HG03039 (cell line): ENCODE measurements at regions not wholly inside any gene's neighbourhood (a gene's known extent, or its start where the extent isn't known, plus 50 kb on each side); places are given as distances from the start of the nearest gene placed in this dataset.

ENCODE experiments used
- ATAC-seq: cut with Tn5 transposase; IDR thresholded peaks from one replicate; pipeline ENCODE4 v1.9.1; 2021; ENCODE audit warnings: mild to moderate bottlenecking, moderate library complexity; ENCODE audit not compliant: unreplicated experiment

DNA sequence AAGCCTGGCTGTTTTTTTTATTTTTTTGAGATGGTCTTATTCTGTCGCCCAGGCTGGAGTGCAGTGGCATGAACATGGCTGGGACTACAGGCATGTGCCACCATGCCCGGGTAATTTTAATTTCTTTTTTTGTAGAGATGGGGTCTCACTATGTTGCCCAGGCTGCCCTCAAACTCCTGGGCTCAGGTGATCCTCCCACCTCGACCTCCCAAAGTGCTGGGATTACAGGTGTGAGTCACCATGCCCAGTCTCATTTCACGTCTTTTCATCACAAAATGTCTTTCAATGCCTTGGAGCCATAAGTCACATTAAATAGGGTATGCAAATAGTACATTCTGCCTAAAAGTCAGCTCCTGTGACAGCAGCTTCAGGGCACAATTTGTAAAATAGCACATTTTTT lies 52.8 kb downstream of the SOX2 start:
- no peak for ATAC-seq

DNA sequence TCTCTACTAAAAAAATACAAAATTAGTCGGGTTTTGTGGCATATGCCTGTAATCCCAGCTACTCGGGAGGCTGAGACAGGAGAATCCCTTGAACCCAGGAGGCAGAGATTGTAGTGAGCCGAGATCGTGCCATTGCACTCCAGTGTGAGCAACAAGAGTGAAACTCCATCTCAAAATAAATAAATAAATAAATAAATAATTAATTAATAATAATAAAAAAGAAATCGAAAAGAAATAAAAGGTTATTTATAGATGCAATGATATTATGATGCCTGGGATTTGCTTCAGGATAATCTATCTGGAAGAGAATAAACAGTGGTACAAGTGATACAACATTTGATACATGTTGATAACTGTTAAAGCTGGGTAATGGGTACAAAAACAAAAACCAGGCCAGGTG lies 58.6 kb downstream of the SOX2 start:
- ATAC-seq, result no peak

DNA sequence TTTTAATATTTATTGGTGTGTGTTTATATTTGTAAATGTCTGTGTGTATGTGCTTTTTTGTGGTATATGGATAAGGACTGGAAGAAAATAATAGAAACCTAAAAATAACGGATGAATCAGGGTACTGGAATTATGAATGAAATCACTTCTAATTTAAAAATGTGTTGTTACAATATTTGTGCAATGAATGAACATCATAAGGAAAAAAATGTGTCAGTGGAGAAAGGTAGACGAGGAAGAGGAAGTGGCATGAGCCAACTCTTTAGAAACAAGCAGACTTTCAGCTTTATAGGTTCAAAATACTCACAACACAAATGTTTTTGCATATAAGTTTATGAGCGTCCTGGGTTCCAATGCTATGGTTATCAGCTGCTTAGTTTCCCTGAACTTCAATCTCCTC lies 59.4 kb downstream of the SOX2 start:
- no peak for ATAC-seq

DNA sequence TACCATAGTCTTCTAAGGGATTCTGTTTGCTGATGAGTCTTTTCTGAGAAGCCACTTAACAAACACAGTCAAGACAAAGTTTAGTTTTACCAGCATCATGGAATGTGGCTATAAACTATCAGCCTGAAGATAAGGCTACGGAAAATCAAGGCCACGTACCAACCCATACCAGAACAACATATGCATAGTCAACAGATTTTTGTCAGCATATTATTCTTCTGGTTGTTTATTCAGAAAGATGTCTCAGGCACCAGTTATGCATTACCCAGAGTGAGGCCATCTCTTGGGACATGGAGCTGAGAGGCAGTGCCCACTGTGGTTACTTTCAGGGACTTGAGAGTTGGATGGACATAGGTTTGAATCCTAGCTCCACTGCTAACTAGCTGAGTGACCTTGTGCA lies 60.4 kb downstream of the SOX2 start:
- no peak for ATAC-seq

DNA sequence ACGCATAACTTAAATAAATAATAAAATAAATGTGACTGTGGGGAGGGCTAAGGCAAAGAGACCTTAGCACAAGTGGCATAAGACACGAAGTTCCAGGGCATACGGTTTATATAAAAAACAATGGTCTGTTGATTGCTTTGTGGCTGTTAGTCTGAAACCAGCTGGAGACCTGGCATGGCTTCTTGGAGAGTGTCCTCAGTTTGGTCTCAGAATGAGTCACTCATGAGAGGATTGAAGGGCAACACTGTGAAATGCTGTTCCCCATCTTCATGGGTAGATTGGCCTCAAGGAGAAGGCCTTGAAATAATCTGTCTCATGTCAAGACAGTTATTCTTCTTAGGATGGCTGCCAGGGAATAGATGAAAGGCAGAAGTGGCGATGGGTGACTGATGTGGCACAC lies 62.2 kb downstream of the SOX2 start:
- ATAC-seq, result no peak

DNA sequence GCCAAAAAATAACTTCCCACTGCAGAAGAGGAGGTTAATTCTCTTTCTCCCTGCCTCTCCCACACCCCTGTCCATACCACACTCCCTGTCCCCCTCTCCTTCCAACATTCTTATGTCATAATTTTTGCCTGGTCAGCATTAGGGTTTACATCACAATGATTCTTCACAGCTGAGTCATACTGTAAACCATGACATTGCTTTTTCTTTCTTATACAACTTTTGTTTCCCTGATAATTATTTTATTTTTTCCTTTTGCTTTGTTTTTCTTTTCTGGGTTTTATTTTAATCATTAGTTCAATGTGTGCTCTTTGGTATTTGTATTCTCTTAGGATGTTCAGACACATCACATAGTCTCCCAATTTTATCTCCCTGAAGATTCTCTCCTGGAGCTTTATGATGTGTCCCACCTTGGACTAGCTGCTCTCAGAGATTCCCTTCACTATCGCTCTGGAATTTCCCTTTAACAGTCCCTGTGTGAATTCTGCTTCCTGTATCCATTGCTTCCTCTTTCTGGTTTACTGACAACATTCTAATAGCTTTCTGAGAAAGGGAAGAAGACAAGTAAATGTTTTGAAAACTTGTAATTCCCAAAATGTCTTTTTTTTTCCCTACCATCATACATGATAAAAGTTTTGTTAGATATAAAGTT lies 70.7 kb downstream of the SOX2 start:
- no peak for ATAC-seq

DNA sequence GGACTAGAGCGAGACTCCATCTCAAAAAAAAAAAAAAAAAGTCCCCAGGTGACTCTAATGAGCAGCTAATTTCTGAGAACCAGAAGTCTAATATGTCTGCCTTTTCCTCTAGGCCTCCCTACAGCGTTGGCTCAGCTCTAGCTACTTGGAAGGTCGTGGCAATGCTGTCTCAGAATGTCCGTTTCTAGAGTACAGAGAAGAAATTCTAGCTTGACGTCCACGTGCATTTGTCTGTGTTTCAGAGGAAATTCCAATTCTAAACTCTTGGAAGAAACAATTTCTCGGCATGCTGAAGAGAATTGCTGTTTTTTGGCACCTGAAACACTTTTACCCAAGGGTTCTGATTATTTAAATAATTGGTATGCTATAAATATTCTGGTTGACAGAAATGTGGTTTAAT lies 78.8 kb downstream of the SOX2 start:
- no peak for ATAC-seq

DNA sequence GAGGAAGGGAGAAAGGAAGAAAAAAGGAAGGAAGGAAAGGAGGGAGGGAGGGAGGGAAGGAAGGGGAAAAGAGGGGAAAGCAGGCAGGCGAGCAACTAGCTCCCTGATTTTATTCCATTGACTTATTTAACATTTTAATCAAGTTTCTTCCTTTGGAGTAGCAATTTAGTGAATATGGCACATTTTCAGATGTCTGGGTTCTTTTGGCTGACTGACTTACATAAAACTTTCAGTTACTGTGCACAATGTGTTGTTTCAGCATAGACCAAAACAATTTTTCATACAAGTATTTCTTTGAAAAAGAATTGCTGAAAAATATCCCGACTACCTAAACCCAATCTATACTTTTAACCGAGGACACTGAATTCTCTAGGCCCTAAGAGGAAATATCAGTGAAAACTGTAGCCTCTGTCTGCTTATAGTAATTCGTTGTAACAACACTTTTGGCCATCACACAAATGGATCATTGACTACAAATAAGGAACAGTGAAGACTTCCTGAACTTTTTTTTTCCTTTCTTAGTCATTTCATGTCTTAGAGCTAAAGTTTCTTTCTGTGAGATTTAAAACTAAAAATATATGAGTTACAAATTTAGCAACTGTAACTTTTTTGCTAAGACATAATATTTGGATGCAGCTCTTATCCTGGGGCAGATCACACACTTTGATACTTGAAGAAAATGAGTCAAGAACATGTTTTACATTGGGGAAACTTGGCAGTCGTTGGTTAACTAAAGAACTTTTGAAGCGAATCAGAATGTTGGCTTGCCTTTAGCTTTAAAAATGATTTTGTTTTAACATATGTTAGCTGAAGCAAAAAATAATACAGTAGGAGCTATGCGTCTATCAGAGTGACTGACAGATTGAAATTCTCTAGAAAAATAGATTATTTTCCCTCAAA lies 79.6 kb downstream of the SOX2 start:
- ATAC-seq, result no peak

DNA sequence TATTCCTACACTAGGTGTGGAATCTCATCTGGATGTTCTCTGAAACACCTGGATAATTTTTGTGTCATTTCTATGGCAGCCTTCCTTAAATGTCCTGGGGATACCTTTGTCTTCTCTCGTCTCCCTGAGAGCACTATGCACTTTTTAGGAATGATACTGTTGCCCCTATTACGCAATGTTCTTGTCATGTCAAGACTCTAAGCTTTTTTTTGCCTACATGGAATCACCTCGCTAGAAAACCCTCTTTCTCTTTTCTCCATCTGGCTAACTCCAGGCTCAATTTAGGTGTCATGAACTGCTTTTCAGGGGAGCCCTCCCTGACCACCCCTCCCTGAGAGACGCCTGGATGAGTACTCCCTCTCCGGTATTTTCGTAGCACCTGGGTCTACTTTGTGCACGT lies 81.3 kb downstream of the SOX2 start:
- ATAC-seq, result no peak

DNA sequence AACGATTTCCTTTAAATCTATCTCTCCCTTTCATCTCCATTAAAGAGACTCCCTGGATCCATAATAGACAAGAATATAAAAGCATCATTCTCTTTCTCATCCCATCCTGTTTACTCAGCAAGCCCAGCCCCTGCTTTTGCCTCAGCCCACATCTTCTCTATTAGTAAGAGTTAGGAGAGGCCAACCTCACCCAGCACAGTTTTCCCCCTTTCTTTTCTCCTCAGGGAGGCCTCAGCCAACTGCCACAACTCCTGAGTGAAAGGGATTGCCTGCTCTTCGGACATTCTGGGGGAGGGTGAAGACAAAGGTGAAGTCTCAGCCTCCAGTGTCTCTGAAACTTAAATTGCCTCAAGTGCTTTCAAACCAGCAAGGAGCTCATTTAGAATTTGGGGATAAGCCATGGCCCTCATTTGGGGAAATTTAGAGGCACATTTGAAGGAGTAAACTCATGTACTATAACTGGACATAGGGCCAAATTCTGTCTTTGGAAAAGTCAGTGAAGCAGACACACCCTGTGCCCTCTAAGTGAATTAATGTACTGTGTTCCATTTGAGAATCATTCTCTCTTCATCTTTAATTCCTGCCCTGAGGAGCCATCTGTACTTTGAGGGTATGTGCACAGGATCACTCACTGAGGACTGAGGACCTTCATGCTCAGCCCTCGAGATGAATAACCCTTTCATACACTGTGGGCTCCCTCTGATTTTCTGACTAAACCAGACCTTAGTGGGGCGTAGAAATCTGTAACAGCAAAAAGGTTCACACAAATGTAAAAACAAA lies 82.5 kb downstream of the SOX2 start:
- ATAC-seq, result no peak

DNA sequence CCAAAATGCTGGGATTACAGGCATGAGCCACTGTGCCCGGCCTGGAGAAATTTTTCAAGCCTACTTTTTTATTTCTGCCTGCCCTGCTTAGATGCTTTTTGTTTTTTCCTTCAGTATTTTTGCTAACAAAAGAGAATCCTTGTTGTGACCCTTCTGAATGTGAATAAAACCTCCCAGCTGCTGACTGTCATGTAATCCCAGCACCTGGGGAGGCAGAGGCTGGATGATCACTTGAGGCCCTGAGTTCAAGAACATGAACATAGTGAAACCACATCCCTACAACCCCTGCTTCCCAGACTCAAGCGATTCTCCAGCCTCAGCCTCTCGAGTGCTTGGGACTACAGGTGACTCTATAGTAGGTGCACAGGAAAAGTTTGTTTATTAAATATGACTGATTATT lies 84.9 kb downstream of the SOX2 start:
- ATAC-seq, result no peak

DNA sequence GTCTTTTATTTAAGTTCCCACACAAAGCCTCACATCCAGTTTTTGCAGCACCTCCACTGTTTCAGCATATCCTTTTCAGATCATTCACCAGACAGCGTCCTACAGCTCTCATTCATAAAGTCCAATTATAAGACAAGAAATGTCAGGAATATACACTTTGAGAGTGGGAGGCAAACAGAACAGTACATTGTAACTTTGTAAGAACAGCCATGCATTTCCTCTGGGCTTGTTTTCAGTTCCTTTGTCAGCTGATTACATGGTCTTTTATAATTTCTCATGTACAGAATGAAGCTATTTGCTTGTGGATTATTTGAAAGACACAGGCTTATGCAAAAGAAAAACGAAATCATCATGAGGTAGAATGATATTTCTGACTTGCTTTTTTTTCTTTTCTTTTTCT lies 85.7 kb downstream of the SOX2 start:
- no peak for ATAC-seq

DNA sequence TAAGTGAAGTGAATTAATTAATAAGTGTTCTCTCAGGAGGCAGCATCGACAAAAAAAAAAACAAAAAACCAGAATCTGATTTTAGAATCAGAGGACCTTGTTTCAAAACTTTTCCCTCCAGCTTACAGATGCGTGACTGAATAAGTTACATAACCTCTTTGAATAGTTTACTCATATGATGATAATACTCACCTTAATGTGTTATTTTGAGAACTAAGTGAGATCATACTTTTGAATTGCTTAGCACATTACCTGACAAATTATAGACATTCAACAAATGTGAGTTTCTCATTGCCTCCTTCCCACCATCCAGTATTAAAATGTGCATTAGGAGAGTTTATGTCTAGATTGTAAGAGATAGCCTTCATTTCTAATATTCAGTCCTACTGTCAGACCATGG lies 94.0 kb downstream of the SOX2 start:
- no peak for ATAC-seq

DNA sequence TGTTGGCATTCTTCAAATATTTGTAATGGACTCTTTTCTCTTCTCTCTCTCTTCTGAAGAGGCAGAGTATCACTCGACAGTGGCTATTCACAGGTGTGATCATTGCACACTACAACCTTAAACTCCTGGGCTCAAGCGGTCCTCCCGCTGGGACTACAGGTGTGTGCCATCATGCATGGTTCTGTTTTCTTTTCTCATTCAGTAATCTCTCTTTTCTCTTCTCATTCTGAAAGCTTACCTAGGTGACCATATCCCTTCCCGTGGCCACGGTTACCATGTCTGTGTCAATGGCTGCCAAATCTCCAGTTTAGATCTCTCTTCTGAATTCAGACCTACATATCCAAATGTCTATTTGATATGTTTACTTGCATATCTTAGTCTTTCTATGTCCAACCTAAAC lies 96.3 kb downstream of the SOX2 start:
- ATAC-seq, result no peak

DNA sequence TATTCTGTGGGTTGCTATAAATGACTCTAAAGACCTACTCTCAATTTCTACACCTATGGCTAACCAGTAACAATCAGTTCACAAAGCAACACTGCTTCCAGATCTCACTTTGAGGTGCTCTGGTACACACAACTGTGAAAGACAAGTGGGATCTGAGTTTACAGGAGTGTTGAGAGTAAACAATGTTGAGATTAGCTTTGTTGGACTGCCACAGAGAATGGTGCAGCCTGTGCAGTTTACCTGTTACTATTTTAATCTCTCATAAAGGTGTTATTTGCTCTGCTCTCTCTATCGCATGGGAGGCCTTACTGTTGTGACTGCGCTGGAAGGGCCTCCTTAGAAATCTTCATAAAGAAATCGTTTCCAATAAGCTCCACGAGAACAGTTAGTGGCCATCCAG lies 112.0 kb downstream of the SOX2 start:
- ATAC-seq, result no peak

DNA sequence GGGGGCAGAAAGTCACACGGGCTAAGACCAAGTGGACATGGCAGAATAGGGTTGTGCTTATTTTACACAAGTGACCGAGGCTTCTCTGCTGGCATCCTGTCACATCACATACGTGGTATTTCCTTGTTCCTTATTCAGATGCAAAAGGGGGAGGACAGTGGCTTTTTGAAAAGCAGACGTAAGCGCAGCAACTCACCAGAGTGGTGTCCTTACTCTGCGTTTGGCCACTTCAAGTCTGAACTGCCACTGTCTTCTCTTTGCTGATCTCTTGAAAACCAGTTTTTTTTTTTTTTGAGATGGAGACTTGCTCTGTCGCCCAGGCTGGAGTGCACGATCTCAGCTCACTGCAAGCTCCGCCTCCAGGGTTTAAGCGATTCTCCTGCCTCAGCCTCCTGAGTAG lies 113.2 kb downstream of the SOX2 start:
- ATAC-seq, result no peak

DNA sequence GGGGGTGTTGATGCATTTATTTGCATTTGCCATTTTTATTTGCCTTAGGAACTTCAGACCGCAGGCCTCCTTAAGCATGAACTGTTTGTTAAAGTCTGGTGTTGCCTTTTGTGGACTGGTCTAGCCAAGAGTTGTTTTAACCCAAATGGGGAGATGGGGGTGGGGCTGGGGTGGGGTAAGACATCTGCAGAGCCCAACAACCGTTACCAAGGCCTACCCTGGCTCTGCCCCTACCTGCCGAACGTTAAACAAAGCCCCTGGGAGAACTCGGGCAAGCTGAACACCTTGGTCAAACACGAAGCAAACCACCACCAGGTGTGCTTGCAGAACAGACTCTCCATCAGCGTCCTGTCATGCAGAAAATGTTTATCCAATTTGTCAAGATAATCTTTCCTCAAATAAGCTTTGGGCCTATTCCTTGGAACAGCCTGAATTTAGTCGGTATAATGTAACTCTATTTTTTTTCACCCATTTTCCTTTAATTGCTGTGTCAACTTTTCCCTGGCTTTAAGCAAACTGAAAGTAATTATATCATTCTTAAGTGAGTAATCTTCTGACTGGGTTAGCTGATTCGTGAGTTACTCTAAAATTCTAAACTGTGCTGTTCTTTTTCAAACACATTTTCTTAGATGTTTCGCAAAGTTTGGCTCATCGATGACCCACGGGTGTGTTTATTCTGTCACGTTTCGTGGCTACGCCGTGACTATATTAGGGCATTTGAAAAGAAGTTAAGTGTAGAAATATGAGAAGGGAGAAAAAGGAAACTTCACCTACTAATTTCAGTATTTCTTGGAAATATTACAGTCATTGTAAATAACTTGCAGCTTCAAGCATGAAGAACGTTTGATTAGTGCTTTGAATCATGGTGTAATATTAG lies 127.6 kb downstream of the SOX2 start:
- peak; percentile 16 for ATAC-seq

DNA sequence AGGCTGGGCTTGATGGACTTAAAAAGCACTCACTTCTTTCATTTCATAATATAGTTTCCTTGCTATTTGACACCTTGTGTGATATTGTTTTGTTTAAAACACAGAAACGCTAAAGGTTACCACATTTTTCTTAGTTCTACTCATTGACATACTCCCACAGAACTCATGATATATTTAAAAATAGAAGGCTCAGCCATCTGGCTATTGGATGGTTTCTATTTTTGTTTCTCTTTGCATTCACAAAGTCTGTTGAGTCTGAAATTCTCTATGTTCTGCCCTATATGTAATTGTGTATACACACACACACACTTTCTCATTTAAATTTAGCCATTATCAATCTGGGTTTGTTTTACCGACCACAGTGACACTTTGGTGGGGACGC lies 128.2 kb downstream of the SOX2 start:
- peak; percentile 56 for ATAC-seq

DNA sequence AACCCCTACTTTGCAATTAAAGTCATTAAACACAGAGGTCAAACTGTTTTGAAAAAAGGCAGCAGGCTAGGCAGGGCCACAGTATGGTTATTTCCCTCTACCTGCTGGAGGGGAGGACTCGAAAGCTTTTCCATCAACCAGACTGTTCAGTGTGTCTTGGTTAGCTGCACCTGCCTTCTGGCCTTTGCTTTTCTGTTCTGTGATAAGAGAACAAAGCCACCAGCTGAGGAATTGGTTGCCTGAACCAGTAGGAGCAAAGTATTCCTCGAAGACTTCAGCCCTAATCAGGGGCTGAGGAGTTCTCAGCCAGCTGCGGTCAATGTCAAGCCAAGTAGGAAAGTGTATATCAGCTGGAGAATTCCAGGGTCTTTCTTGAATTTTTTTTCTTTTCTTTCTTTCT lies 132.5 kb downstream of the SOX2 start:
- ATAC-seq, result no peak

DNA sequence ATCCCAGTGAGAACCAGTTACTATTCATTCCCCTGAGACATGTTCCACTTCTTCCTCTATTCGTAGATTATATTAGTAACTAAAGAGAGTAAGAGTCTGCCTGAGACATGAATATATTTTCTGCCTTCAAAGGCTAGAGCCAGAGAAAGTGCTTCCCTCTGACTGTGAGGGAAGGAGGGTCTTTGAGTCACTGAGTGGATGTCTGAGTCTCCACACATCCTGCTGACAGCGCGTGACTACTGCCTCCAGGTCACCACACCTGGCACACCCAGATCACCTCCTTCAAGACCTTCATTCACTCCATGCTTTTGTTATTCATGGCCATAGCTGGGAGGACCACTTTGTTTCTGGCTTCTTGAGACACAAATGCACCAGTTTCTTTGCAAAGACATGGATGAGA lies 135.6 kb downstream of the SOX2 start:
- ATAC-seq, result no peak

DNA sequence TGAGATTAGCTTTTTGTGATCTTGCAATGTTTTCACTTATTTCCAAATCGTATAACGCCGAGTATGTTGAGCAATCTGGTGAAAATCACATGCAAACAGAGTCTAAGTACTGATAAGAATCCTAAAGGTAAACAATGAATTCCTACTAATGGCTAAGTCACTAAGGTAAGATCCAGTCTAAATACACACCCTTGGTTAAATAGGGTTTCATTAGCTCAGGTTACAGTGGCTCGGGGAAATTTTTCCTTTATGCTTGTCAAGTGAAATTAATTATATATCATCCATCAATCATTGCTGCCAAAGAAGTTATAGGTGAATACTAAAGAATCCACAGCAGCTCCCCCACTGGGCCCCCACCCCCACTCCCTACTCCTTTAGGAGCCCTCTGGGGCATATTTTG lies 139.3 kb downstream of the SOX2 start:
- ATAC-seq, result no peak
